B cell (primary cell): ENCODE measurements at regions not wholly inside any gene's neighbourhood (a gene's known extent, or its start where the extent isn't known, plus 50 kb on each side); places are given as distances from the start of the nearest gene placed in this dataset.

ENCODE experiments used
- CTCF ChIP-seq: fragments of 200-600 bp; IDR thresholded peaks from one replicate; pipeline ENCODE4 v1.8.0; 2022; ENCODE audit warnings: antibody characterized with exemption, mild to moderate bottlenecking
- EZH2 ChIP-seq: IDR thresholded peaks from 2 replicates; pipeline ENCODE4 v1.6.1; 2012; ENCODE audit warnings: borderline replicate concordance, low read depth, mild to moderate bottlenecking, moderate library complexity, low read length; ENCODE audit not compliant: insufficient read depth, poor library complexity, severe bottlenecking

DNA sequence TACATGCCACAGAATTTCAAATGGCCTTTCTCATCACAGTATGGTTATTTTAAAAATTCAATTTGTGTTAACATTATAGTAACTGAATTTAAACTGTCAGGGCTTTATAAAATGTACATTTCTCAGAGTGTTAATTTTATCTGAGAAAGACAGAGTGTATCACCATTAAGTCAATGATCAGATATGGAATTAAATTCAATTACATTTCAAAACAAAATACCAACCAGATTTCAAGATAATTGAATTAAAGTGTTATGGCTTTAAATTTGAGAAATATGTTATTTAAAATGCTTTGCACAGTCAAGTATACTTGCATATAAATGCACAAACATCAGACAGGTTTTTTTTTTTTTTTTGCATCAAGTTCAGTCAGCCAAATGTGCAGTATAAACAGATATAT is 1574.4 kb downstream of the BRINP3 start:
- TF ChIP-seq CTCF (no peak), EZH2 (no peak)
